GM12878 (cell line): ENCODE measurements at regions not wholly inside any gene's neighbourhood (a gene's known extent, or its start where the extent isn't known, plus 50 kb on each side); places are given as distances from the start of the nearest gene placed in this dataset.

Experiments
- ATAC-seq: fragments of 200-7000 bp; cut with Tn5 transposase; 3 replicates; pipeline ENCODE4 v1.9.1; 2020; ENCODE audit warnings: mild to moderate bottlenecking, moderate library complexity
- BruUV-seq: library from RNA; stranded (reverse); fragments of 400-500 nt; replicated peaks from 2 replicates; lab custom pipeline; 2021; lab: Mats Ljungman, UMichigan
- CTCF ChIA-PET: fragments of 300-600 bp; sonication (Branson Sonifier 250); formaldehyde crosslinking; extraction: SDS; loops from one replicate; lab custom pipeline; 2021; ENCODE audit warnings: inconsistent platforms; lab: Yijun Ruan, JAX
- POLR2A ChIA-PET: fragments of 350-600 bp; formaldehyde crosslinking; extraction: SDS; loops from one replicate; lab custom pipeline; 2021; ENCODE audit warnings: inconsistent platforms; lab: Charles Lee
- RAD21 ChIA-PET: fragments of 300-600 bp; sonication (Branson Sonifier 250); formaldehyde crosslinking; loops from one replicate; lab custom pipeline; 2023; ENCODE audit warnings: antibody characterized with exemption; ENCODE audit not compliant: unreplicated experiment; lab: Charles Lee
- SMC1A ChIA-PET: fragments of 300-600 bp; sonication (Branson Sonifier 250); formaldehyde crosslinking; loops from one replicate; lab custom pipeline; 2023; ENCODE audit not compliant: unreplicated experiment, uncharacterized antibody; lab: Charles Lee
- DNase-seq: peaks from one replicate; pipeline ENCODE4 v3.0.0-alpha.2; 2011; ENCODE audit warnings: low read depth, low spot score
- FAIRE-seq: peaks from 3 replicates; lab custom pipeline; 2011; peaks lifted over from hg19 to GRCh38; lab: Jason Lieb, UNC
- H2AFZ ChIP-seq: 2 replicates; pipeline ENCODE4 v1.6.0; 2011; ENCODE audit warnings: low read depth, low read length, control low read depth; ENCODE audit not compliant: control insufficient read depth
- H3K27ac ChIP-seq: 2 replicates; pipeline ENCODE4 v1.5.1; 2011; ENCODE audit warnings: control low read depth; ENCODE audit not compliant: control insufficient read depth, insufficient read depth
- H3K27me3 ChIP-seq, 2 experiments: replicated peaks in 1 of 2; 2 replicates each; pipeline versions ENCODE4 v1.6.0 to v1.6.1; 2011; ENCODE audit warnings: low read length in 1 of 2; ENCODE audit not compliant: control insufficient read depth in 2 of 2, insufficient read depth in 2 of 2
- H3K36me3 ChIP-seq, 2 experiments: 2 replicates each; pipeline ENCODE4 v1.5.1; 2011; ENCODE audit warnings: low read length in 1 of 2; ENCODE audit not compliant: control insufficient read depth in 2 of 2, insufficient read depth in 2 of 2
- H3K4me1 ChIP-seq: 2 replicates; pipeline ENCODE4 v1.6.1; 2011; ENCODE audit warnings: mild to moderate bottlenecking, low read length, moderate library complexity, mixed read lengths; ENCODE audit not compliant: control insufficient read depth, insufficient read depth
- H3K4me2 ChIP-seq: 2 replicates; pipeline ENCODE4 v1.6.0; 2011; ENCODE audit warnings: control low read depth; ENCODE audit not compliant: control insufficient read depth, insufficient read depth
- H3K4me3 ChIP-seq: fragments of 200-600 bp; sonication (generic); 2 replicates; pipeline ENCODE4 v1.5.1; 2016
- H3K79me2 ChIP-seq: 2 replicates; pipeline ENCODE4 v1.6.0; 2011; ENCODE audit warnings: low read length; ENCODE audit not compliant: control insufficient read depth, insufficient read depth
- H3K9ac ChIP-seq: 2 replicates; pipeline ENCODE4 v1.8.0; 2011; ENCODE audit warnings: low read length, control low read depth, mixed read lengths; ENCODE audit not compliant: control insufficient read depth, insufficient read depth
- H3K9me3 ChIP-seq: replicated peaks from 3 replicates; pipeline ENCODE4 v1.5.1; 2011; ENCODE audit warnings: mild to moderate bottlenecking, low read length; ENCODE audit not compliant: control insufficient read depth, insufficient read depth
- H4K20me1 ChIP-seq: 2 replicates; pipeline ENCODE4 v1.6.0; 2011; ENCODE audit not compliant: control insufficient read depth, insufficient read depth
- BCL11A ChIP-seq: IDR thresholded peaks from 2 replicates; pipeline ENCODE4 v1.6.1; 2011; ENCODE audit warnings: low read depth, low read length
- CHD1 ChIP-seq: IDR thresholded peaks from 2 replicates; pipeline ENCODE4 v1.6.1; 2012; ENCODE audit warnings: low read depth, low read length, improper control_type of control experiment
- CHD2 ChIP-seq: IDR thresholded peaks from 2 replicates; pipeline ENCODE4 v1.6.1; 2011; ENCODE audit warnings: low read depth, low read length, improper control_type of control experiment, borderline replicate concordance
- CHD4 ChIP-seq: fragments of 200-600 bp; sonication (generic); IDR thresholded peaks from 2 replicates; pipeline ENCODE4 v1.6.1; 2016; ENCODE audit warnings: mild to moderate bottlenecking
- GABPA ChIP-seq: IDR thresholded peaks from 2 replicates; pipeline ENCODE4 v1.6.1; 2014; ENCODE audit warnings: antibody characterized with exemption, low read depth, mild to moderate bottlenecking, inconsistent platforms
- HDAC6 ChIP-seq: fragments of 200-600 bp; sonication (generic); IDR thresholded peaks from one replicate; pipeline ENCODE4 v1.8.0; 2017; ENCODE audit warnings: antibody characterized with exemption; ENCODE audit not compliant: unreplicated experiment
- MXI1 ChIP-seq: fragments of 150-350 bp; IDR thresholded peaks from 2 replicates; pipeline ENCODE4 v1.6.1; 2011; ENCODE audit warnings: low read depth, mild to moderate bottlenecking, inconsistent platforms, low read length, improper control_type of control experiment
- SREBF1 ChIP-seq: IDR thresholded peaks from 2 replicates; pipeline ENCODE4 v1.6.1; 2012; ENCODE audit warnings: mild to moderate bottlenecking, low read length
- TCF7 ChIP-seq: IDR thresholded peaks from 2 replicates; pipeline ENCODE4 v1.6.1; 2014; ENCODE audit warnings: antibody characterized with exemption, borderline replicate concordance
- YBX1 ChIP-seq: fragments of 450-650 bp; IDR thresholded peaks from 2 replicates; pipeline ENCODE4 v1.6.1; 2016; ENCODE audit warnings: antibody characterized with exemption
- WGBS: methylation state at CpG from one replicate; pipeline ENCODE4 v1.1.6; 2016; ENCODE audit warnings: low lambda C conversion rate; ENCODE audit not compliant: insufficient replicate concordance, insufficient coverage; ENCODE audit errors: missing lambda C conversion rate; 5-methylcytosine and 5-hydroxymethylcytosine counted together
- in situ Hi-C: fragments of 300-500 bp; cut with MboI; formaldehyde crosslinking; loops from 9 replicates; pipeline ENCODE4 v1.14.3; 2018; ENCODE audit warnings: mixed read lengths
- intact Hi-C: fragments of 100-400 bp; cut with micrococcal nuclease; formaldehyde crosslinking; loops from one replicate; pipeline ENCODE4 v1.14.2; 2022; ENCODE audit not compliant: unreplicated experiment
- TF ChIP-seq, protein P1 (sequence below): fragments of 450-650 bp; IDR thresholded peaks from 2 replicates; pipeline ENCODE4 v1.6.1; 2018; ENCODE audit warnings: mild to moderate bottlenecking, low read depth, moderate library complexity; ENCODE audit not compliant: partially characterized antibody
- TF ChIP-seq, protein P2 (sequence below): IDR thresholded peaks from 2 replicates; pipeline ENCODE4 v1.6.1; 2011; ENCODE audit warnings: borderline replicate concordance, low read depth, mild to moderate bottlenecking, moderate library complexity, low read length; ENCODE audit not compliant: insufficient read depth, poor library complexity, severe bottlenecking
- TF ChIP-seq, protein P3 (sequence below): fragments of 450-650 bp; formaldehyde crosslinking; IDR thresholded peaks from 2 replicates; pipeline ENCODE4 v1.4.0; 2022; ENCODE audit warnings: mild to moderate bottlenecking, moderate library complexity
- TF ChIP-seq, protein P4 (sequence below): fragments of 450-650 bp; IDR thresholded peaks from 2 replicates; pipeline ENCODE4 v1.6.1; 2016; ENCODE audit warnings: mild to moderate bottlenecking
- TF ChIP-seq, protein P5 (sequence below): IDR thresholded peaks from 2 replicates; pipeline ENCODE4 v1.6.1; 2011; ENCODE audit warnings: borderline replicate concordance, low read depth, mild to moderate bottlenecking, moderate library complexity, mixed read lengths, low read length; ENCODE audit not compliant: insufficient read depth; ENCODE audit errors: extremely low read length

DNA sequence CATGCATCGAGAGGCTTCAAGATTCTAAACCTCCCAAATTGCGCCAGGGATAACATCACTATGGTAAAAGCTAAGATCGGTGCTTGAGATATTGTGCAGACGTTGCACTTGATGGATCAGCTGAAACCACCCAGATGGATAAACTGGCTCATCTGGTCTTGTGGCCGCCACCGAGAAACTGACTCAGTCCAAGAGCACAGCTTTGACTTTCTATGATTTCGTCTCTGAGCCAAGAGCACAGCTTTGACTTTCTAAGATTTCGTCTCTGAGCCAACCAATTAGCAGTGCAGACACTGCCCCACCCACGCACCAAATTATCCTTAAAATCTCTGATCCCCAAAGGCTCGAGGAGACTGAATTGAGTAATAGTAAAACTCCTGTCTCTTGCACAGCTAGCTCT is 687.2 kb downstream of the FAM133A start:
- intact Hi-C loops = no loop called here
- H4K20me1 ChIP-seq = no peaks in the 10 kb centered on the region
- DNase-seq (no peak), FAIRE-seq (no peak), ATAC-seq (peak; percentile 58)
- H3K27ac ChIP-seq = no peak overlapping the region
- H3K9me3 ChIP-seq = no peaks in the 10 kb centered on the region
- no peak overlapping the region for H3K4me3 ChIP-seq
- ChIA-PET CTCF (no interaction called here), POLR2A (no interaction called here), SMC1A (no interaction called here), RAD21 (no interaction called here)
- no peaks in the 10 kb centered on the region for H3K27me3 ChIP-seq
- whole genome bisulfite sequencing = 11% methylated on average over 10 of the region's 10 CpGs
- no peak overlapping the region for H3K4me2 ChIP-seq
- H3K36me3 ChIP-seq = no peaks in the 10 kb centered on the region
- H2AFZ ChIP-seq = no peak overlapping the region
- no TSS peak for BruUV-seq
- no peaks in the 10 kb centered on the region for H3K4me1 ChIP-seq
- in situ Hi-C loops = no loop called here
- no peaks in the 10 kb centered on the region for H3K79me2 ChIP-seq
- no peak overlapping the region for H3K9ac ChIP-seq
- TF ChIP-seq SREBF1 = no peak
- no peak for TF ChIP-seq YBX1
- TF ChIP-seq, protein P1, sequence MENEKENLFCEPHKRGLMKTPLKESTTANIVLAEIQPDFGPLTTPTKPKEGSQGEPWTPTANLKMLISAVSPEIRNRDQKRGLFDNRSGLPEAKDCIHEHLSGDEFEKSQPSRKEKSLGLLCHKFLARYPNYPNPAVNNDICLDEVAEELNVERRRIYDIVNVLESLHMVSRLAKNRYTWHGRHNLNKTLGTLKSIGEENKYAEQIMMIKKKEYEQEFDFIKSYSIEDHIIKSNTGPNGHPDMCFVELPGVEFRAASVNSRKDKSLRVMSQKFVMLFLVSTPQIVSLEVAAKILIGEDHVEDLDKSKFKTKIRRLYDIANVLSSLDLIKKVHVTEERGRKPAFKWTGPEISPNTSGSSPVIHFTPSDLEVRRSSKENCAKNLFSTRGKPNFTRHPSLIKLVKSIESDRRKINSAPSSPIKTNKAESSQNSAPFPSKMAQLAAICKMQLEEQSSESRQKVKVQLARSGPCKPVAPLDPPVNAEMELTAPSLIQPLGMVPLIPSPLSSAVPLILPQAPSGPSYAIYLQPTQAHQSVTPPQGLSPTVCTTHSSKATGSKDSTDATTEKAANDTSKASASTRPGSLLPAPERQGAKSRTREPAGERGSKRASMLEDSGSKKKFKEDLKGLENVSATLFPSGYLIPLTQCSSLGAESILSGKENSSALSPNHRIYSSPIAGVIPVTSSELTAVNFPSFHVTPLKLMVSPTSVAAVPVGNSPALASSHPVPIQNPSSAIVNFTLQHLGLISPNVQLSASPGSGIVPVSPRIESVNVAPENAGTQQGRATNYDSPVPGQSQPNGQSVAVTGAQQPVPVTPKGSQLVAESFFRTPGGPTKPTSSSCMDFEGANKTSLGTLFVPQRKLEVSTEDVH = no peak
- no peak for TF ChIP-seq CHD1
- TF ChIP-seq, protein P2, sequence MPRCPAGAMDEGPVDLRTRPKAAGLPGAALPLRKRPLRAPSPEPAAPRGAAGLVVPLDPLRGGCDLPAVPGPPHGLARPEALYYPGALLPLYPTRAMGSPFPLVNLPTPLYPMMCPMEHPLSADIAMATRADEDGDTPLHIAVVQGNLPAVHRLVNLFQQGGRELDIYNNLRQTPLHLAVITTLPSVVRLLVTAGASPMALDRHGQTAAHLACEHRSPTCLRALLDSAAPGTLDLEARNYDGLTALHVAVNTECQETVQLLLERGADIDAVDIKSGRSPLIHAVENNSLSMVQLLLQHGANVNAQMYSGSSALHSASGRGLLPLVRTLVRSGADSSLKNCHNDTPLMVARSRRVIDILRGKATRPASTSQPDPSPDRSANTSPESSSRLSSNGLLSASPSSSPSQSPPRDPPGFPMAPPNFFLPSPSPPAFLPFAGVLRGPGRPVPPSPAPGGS = no peak
- no peak for TF ChIP-seq BCL11A
- no peak for TF ChIP-seq TCF7
- no peak for TF ChIP-seq MXI1
- TF ChIP-seq CHD2 = no peak
- TF ChIP-seq GABPA = no peak
- TF ChIP-seq, protein P3, sequence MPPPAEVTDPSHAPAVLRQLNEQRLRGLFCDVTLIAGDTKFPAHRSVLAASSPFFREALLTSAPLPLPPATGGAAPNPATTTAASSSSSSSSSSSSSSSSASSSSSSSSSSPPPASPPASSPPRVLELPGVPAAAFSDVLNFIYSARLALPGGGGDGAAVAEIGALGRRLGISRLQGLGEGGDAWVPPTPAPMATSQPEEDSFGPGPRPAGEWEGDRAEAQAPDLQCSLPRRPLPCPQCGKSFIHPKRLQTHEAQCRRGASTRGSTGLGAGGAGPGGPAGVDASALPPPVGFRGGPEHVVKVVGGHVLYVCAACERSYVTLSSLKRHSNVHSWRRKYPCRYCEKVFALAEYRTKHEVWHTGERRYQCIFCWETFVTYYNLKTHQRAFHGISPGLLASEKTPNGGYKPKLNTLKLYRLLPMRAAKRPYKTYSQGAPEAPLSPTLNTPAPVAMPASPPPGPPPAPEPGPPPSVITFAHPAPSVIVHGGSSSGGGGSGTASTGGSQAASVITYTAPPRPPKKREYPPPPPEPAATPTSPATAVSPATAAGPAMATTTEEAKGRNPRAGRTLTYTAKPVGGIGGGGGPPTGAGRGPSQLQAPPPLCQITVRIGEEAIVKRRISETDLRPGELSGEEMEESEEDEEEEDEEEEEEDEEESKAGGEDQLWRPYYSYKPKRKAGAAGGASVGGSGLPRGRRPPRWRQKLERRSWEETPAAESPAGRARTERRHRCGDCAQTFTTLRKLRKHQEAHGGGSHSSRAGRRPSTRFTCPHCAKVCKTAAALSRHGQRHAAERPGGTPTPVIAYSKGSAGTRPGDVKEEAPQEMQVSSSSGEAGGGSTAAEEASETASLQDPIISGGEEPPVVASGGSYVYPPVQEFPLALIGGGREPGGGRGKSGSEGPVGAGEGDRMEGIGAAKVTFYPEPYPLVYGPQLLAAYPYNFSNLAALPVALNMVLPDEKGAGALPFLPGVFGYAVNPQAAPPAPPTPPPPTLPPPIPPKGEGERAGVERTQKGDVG (CRISPR knock-in tag) = no peak
- TF ChIP-seq CHD4 = no peak
- TF ChIP-seq, protein P4, sequence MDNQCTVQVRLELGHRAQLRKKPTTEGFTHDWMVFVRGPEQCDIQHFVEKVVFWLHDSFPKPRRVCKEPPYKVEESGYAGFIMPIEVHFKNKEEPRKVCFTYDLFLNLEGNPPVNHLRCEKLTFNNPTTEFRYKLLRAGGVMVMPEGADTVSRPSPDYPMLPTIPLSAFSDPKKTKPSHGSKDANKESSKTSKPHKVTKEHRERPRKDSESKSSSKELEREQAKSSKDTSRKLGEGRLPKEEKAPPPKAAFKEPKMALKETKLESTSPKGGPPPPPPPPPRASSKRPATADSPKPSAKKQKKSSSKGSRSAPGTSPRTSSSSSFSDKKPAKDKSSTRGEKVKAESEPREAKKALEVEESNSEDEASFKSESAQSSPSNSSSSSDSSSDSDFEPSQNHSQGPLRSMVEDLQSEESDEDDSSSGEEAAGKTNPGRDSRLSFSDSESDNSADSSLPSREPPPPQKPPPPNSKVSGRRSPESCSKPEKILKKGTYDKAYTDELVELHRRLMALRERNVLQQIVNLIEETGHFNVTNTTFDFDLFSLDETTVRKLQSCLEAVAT = no peak
- no peak for TF ChIP-seq HDAC6
- TF ChIP-seq, protein P5, sequence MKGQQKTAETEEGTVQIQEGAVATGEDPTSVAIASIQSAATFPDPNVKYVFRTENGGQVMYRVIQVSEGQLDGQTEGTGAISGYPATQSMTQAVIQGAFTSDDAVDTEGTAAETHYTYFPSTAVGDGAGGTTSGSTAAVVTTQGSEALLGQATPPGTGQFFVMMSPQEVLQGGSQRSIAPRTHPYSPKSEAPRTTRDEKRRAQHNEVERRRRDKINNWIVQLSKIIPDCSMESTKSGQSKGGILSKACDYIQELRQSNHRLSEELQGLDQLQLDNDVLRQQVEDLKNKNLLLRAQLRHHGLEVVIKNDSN = no peak
